Hepatocyte (in vitro differentiated cells): ENCODE measurements at regions not wholly inside any gene's neighbourhood (a gene's known extent, or its start where the extent isn't known, plus 50 kb on each side); places are given as distances from the start of the nearest gene placed in this dataset.

Source experiments
- DNase-seq: peaks from one replicate; pipeline ENCODE4 v3.0.0-alpha.2; 2016; ENCODE audit warnings: low spot score
- H2AFZ ChIP-seq: fragments of 200-600 bp; sonication (generic); 2 replicates; pipeline ENCODE4 v1.6.0; 2016; ENCODE audit warnings: antibody characterized with exemption, mild to moderate bottlenecking
- H3K27ac ChIP-seq: fragments of 200-600 bp; sonication (generic); 2 replicates; pipeline ENCODE4 v1.5.1; 2016; ENCODE audit warnings: mild to moderate bottlenecking
- H3K27me3 ChIP-seq: fragments of 200-600 bp; sonication (generic); 2 replicates; pipeline ENCODE4 v1.6.1; 2016
- H3K36me3 ChIP-seq: fragments of 200-600 bp; sonication (generic); replicated peaks from 2 replicates; pipeline ENCODE4 v1.5.1; 2016; ENCODE audit warnings: low read depth; ENCODE audit not compliant: insufficient read depth
- H3K4me1 ChIP-seq: fragments of 200-600 bp; sonication (generic); 2 replicates; pipeline ENCODE4 v1.5.1; 2016; ENCODE audit warnings: mild to moderate bottlenecking, moderate library complexity; ENCODE audit not compliant: insufficient read depth
- H3K4me2 ChIP-seq: fragments of 200-600 bp; sonication (generic); 2 replicates; pipeline ENCODE4 v1.6.0; 2016
- H3K4me3 ChIP-seq: fragments of 200-600 bp; sonication (generic); 2 replicates; pipeline ENCODE4 v1.5.1; 2016; ENCODE audit warnings: mild to moderate bottlenecking
- H3K79me2 ChIP-seq: fragments of 200-600 bp; sonication (generic); 2 replicates; pipeline ENCODE4 v1.6.0; 2017; ENCODE audit warnings: mild to moderate bottlenecking
- H3K9me2 ChIP-seq: fragments of 200-600 bp; sonication (generic); replicated peaks from 2 replicates; pipeline ENCODE4 v1.6.0; 2017; ENCODE audit warnings: mild to moderate bottlenecking; ENCODE audit not compliant: insufficient read depth
- H3K9me3 ChIP-seq: fragments of 200-600 bp; sonication (generic); 2 replicates; pipeline ENCODE4 v1.5.1; 2016; ENCODE audit warnings: low read depth, mild to moderate bottlenecking
- H4K20me1 ChIP-seq: fragments of 200-600 bp; sonication (generic); 2 replicates; pipeline ENCODE4 v1.6.0; 2016; ENCODE audit warnings: mild to moderate bottlenecking; ENCODE audit not compliant: insufficient read depth, poor library complexity, severe bottlenecking
- CTCF ChIP-seq: fragments of 200-600 bp; sonication (generic); IDR thresholded peaks from 2 replicates; pipeline ENCODE4 v1.5.1; 2016; ENCODE audit warnings: antibody characterized with exemption, mild to moderate bottlenecking; ENCODE audit not compliant: poor library complexity
- EZH2 ChIP-seq: fragments of 200-600 bp; sonication (generic); IDR thresholded peaks from 2 replicates; pipeline ENCODE4 v1.6.1; 2016; ENCODE audit warnings: antibody characterized with exemption, mild to moderate bottlenecking, borderline replicate concordance
- EZH2phosphoT487 ChIP-seq: fragments of 200-600 bp; sonication (generic); IDR thresholded peaks from one replicate; pipeline ENCODE4 v1.6.1; 2018; ENCODE audit warnings: antibody characterized with exemption, mild to moderate bottlenecking, low read depth, moderate library complexity; ENCODE audit not compliant: unreplicated experiment, severe bottlenecking
- WGBS: methylation state at CpG from one replicate; pipeline ENCODE4 v1.1.6; 2016; ENCODE audit warnings: low lambda C conversion rate; ENCODE audit errors: missing lambda C conversion rate; 5-methylcytosine and 5-hydroxymethylcytosine counted together

GRCh38 chr13:34039678-34040077 is 221.7 kb downstream of the RFC3 start:
- H3K4me3 ChIP-seq = no peak overlapping the region
- no peaks in the 10 kb centered on the region for H3K9me2 ChIP-seq
- no peaks in the 10 kb centered on the region for H3K27me3 ChIP-seq
- H4K20me1 ChIP-seq = no peaks in the 10 kb centered on the region
- H3K4me2 ChIP-seq = no peak overlapping the region
- 76% methylated on average over 1 of the region's 1 CpG for WGBS
- TF ChIP-seq EZH2phosphoT487 = no peak
- no peak for TF ChIP-seq EZH2
- TF ChIP-seq CTCF = no peak
- no peak overlapping the region for H3K27ac ChIP-seq
- H3K9me3 ChIP-seq = no peaks in the 10 kb centered on the region
- H2AFZ ChIP-seq = no peak overlapping the region
- no peak for DNase-seq
- H3K4me1 ChIP-seq = peaks cover 5% of the 10 kb centered on the region
- H3K79me2 ChIP-seq = no peaks in the 10 kb centered on the region
- H3K36me3 ChIP-seq = no peaks in the 10 kb centered on the region

DNA sequence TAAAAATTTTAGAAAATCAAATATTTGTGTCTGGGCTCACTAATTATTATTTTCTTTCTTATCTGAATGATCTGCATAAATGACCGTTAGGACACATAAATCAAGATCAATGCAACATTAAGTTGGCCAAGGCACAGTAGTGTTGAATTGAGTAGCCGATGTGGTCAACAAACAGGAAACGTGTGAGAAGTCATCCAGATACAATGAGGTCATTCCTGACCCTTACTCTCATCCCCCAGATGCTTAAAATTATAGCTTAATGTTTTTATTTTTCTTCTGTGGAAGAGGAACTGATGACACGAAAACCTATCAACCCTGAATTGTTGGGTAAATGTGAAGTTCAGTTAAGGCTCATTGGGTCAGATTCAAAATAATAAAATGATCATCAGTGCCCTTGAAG is 222.9 kb downstream of the RFC3 start:
- no peaks in the 10 kb centered on the region for H3K9me3 ChIP-seq
- no peak for DNase-seq
- no peaks in the 10 kb centered on the region for H3K36me3 ChIP-seq
- no peaks in the 10 kb centered on the region for H3K9me2 ChIP-seq
- H3K27me3 ChIP-seq = no peaks in the 10 kb centered on the region
- no peak overlapping the region for H3K4me3 ChIP-seq
- H2AFZ ChIP-seq = no peak overlapping the region
- no peaks in the 10 kb centered on the region for H4K20me1 ChIP-seq
- no peak overlapping the region for H3K4me2 ChIP-seq
- WGBS = 90% methylated on average over 4 of the region's 4 CpGs
- no peak overlapping the region for H3K27ac ChIP-seq
- H3K79me2 ChIP-seq = no peaks in the 10 kb centered on the region
- TF ChIP-seq EZH2 (no peak), CTCF (no peak), EZH2phosphoT487 (no peak)
- peaks cover 5% of the 10 kb centered on the region for H3K4me1 ChIP-seq

DNA sequence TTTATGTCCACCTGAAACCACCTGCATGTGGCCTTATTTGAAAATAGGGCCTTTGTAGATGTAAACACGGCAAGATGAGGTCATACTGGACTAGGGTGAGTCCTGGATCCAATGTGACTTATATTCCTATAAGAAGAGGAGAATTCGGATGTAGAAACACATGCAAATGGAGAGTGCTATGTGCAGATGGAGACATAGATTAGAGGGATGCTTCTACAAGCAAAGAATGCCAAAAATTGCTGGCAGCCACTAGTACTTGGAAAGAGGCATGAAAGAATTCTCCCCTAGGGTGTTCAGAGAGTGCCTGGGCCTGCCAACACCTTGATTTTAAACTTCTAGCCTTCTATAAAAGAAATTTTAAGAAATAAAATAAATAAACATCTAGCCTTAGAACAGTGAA is 226.1 kb downstream of the RFC3 start:
- TF ChIP-seq CTCF (no peak), EZH2phosphoT487 (no peak)
- Histone ChIP-seq H4K20me1 (no peaks in the 10 kb centered on the region), H3K4me3 (no peak overlapping the region), H3K4me2 (no peak overlapping the region), H3K27me3 (no peaks in the 10 kb centered on the region), H3K4me1 (peaks cover 5% of the 10 kb centered on the region), H3K9me3 (no peaks in the 10 kb centered on the region), H3K79me2 (no peaks in the 10 kb centered on the region), H3K9me2 (no peaks in the 10 kb centered on the region), H3K27ac (no peak overlapping the region), H3K36me3 (no peaks in the 10 kb centered on the region), H2AFZ (no peak overlapping the region)
- no peak for DNase-seq
- WGBS = 69% methylated on average over 2 of the region's 2 CpGs

DNA sequence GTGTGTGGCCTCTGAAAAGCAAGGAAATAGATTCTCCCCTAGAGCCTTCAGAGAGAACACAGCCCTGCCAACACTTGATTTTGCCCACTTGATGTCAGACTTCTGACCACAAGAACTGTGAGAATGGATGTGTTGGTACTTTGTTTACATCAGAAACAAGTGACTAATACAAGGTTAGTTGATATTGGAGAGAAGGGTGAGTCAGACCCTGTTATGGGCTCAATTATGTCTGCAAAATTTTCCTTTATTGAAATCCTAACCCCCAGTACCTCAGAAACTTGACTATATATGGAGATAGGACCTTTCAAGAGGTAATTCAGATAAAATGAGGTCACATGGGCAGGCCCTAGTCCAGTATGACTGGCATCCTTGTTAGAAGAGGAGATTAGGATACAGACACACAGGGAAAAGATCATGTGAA is 226.7 kb downstream of the RFC3 start:
- H3K4me3 ChIP-seq = no peak overlapping the region
- H2AFZ ChIP-seq = no peak overlapping the region
- no peaks in the 10 kb centered on the region for H3K27me3 ChIP-seq
- H3K9me2 ChIP-seq = no peaks in the 10 kb centered on the region
- DNase-seq = no peak
- H3K79me2 ChIP-seq = no peaks in the 10 kb centered on the region
- H4K20me1 ChIP-seq = no peaks in the 10 kb centered on the region
- TF ChIP-seq EZH2phosphoT487 = no peak
- TF ChIP-seq EZH2 = no peak
- no peak for TF ChIP-seq CTCF
- no peak overlapping the region for H3K27ac ChIP-seq
- no peaks in the 10 kb centered on the region for H3K36me3 ChIP-seq
- no peak overlapping the region for H3K4me2 ChIP-seq
- no peaks in the 10 kb centered on the region for H3K9me3 ChIP-seq
- H3K4me1 ChIP-seq = peaks cover 3% of the 10 kb centered on the region
